H9 (cell line): ENCODE measurements at regions not wholly inside any gene's neighbourhood (a gene's known extent, or its start where the extent isn't known, plus 50 kb on each side); places are given as distances from the start of the nearest gene placed in this dataset.

Experiments used
- DNase-seq: peaks from one replicate; pipeline ENCODE4 v3.0.0-alpha.2; 2017
- H2AFZ ChIP-seq: one replicate; pipeline ENCODE4 v1.6.1; 2013; ENCODE audit warnings: mild to moderate bottlenecking, low read length, control low read depth, moderate library complexity
- H2AK5ac ChIP-seq: 2 replicates; pipeline ENCODE4 v1.6.1; 2013; ENCODE audit warnings: low read length, control low read depth, mixed read lengths; ENCODE audit not compliant: insufficient read length
- H2BK120ac ChIP-seq: one replicate; pipeline ENCODE4 v1.6.1; 2013; ENCODE audit warnings: low read depth, mild to moderate bottlenecking, low read length, control low read depth, inconsistent platforms; ENCODE audit not compliant: poor library complexity, severe bottlenecking
- H2BK12ac ChIP-seq: 2 replicates; pipeline ENCODE4 v1.6.1; 2013; ENCODE audit warnings: low read length, control low read depth, mixed read lengths, low read depth; ENCODE audit not compliant: insufficient read length
- H2BK15ac ChIP-seq: 2 replicates; pipeline ENCODE4 v1.6.1; 2013; ENCODE audit warnings: low read depth, low read length, control low read depth
- H2BK20ac ChIP-seq: one replicate; pipeline ENCODE4 v1.6.1; 2013; ENCODE audit warnings: low read depth, mild to moderate bottlenecking, low read length, control low read depth, inconsistent platforms; ENCODE audit not compliant: poor library complexity, severe bottlenecking
- H2BK5ac ChIP-seq: 2 replicates; pipeline ENCODE4 v1.6.1; 2013; ENCODE audit warnings: low read length, control low read depth, mixed read lengths; ENCODE audit not compliant: insufficient read length
- H3K14ac ChIP-seq: 2 replicates; pipeline ENCODE4 v1.6.1; 2013; ENCODE audit warnings: low read length, control low read depth; ENCODE audit not compliant: insufficient read depth
- H3K18ac ChIP-seq: 2 replicates; pipeline ENCODE4 v1.6.1; 2013; ENCODE audit warnings: low read depth, mild to moderate bottlenecking, mixed read lengths, low read length, control low read depth; ENCODE audit not compliant: insufficient read length
- H3K23ac ChIP-seq: 2 replicates; pipeline ENCODE4 v1.6.1; 2013; ENCODE audit warnings: low read length, control low read depth, mixed read lengths, low read depth; ENCODE audit not compliant: insufficient read length
- H3K23me2 ChIP-seq: 2 replicates; pipeline ENCODE4 v1.6.1; 2013; ENCODE audit warnings: low read depth, mild to moderate bottlenecking, mixed read lengths, low read length, control low read depth; ENCODE audit not compliant: insufficient read length, poor library complexity, severe bottlenecking
- H3K27ac ChIP-seq: 2 replicates; pipeline ENCODE4 v1.5.1; 2013; ENCODE audit warnings: low read length, control low read depth, mixed read lengths, low read depth; ENCODE audit not compliant: insufficient read length
- H3K27me3 ChIP-seq: 2 replicates; pipeline ENCODE4 v1.6.1; 2013; ENCODE audit warnings: low read length, control low read depth, inconsistent platforms; ENCODE audit not compliant: insufficient read depth
- H3K4ac ChIP-seq: 2 replicates; pipeline ENCODE4 v1.6.1; 2013; ENCODE audit warnings: low read depth, mild to moderate bottlenecking, control low read depth, inconsistent platforms, low read length, moderate library complexity
- H3K4me1 ChIP-seq: 2 replicates; pipeline ENCODE4 v1.6.1; 2013; ENCODE audit warnings: low read length, control low read depth, inconsistent platforms; ENCODE audit not compliant: insufficient read depth
- H3K4me2 ChIP-seq: 2 replicates; pipeline ENCODE4 v1.6.1; 2013; ENCODE audit warnings: low read length, control low read depth, mixed read lengths; ENCODE audit not compliant: insufficient read length, insufficient read depth
- H3K56ac ChIP-seq: 2 replicates; pipeline ENCODE4 v1.6.1; 2013; ENCODE audit warnings: low read depth, mild to moderate bottlenecking, mixed read lengths, low read length, control low read depth; ENCODE audit not compliant: insufficient read length
- H3K79me1 ChIP-seq: 2 replicates; pipeline ENCODE4 v1.6.1; 2013; ENCODE audit warnings: low read depth, mild to moderate bottlenecking, moderate library complexity, low read length, control low read depth, inconsistent platforms; ENCODE audit not compliant: insufficient read depth, poor library complexity, severe bottlenecking
- H3K79me2 ChIP-seq: 2 replicates; pipeline ENCODE4 v1.6.1; 2013; ENCODE audit warnings: low read length, control low read depth, inconsistent platforms; ENCODE audit not compliant: insufficient read depth
- H3K9ac ChIP-seq: 2 replicates; pipeline ENCODE4 v1.6.1; 2013; ENCODE audit warnings: low read length, control low read depth, mixed read lengths; ENCODE audit not compliant: insufficient read length; ENCODE audit errors: extremely low read depth
- H3K9me3 ChIP-seq: one replicate; pipeline ENCODE4 v1.6.1; 2013; ENCODE audit warnings: low read depth, low read length, inconsistent platforms; ENCODE audit not compliant: control insufficient read depth
- H3T11ph ChIP-seq: one replicate; pipeline ENCODE4 v1.6.1; 2013; ENCODE audit warnings: mild to moderate bottlenecking, low read length, control low read depth, inconsistent platforms
- H4K20me1 ChIP-seq: one replicate; pipeline ENCODE4 v1.6.1; 2013; ENCODE audit not compliant: control insufficient read depth, insufficient read length, insufficient read depth
- H4K5ac ChIP-seq: 2 replicates; pipeline ENCODE4 v1.6.1; 2013; ENCODE audit warnings: low read depth, mild to moderate bottlenecking, mixed read lengths, low read length, control low read depth; ENCODE audit not compliant: insufficient read length
- H4K8ac ChIP-seq: replicated peaks from 2 replicates; pipeline ENCODE4 v1.6.1; 2013; ENCODE audit warnings: low read length, control low read depth, mixed read lengths, low read depth; ENCODE audit not compliant: insufficient read length
- H4K91ac ChIP-seq: 2 replicates; pipeline ENCODE4 v1.6.1; 2013; ENCODE audit warnings: low read depth, mild to moderate bottlenecking, moderate library complexity, mixed read lengths, low read length, control low read depth; ENCODE audit not compliant: insufficient read length
- H3K27ac Mint-ChIP-seq, 3 experiments: 2 replicates in 2 of 3; 3 replicates in 1 of 3; pipeline ENCODE4 v1.8.0; 2020 to 2021; ENCODE audit warnings: mixed read lengths in 3 of 3, mild to moderate bottlenecking in 1 of 3, moderate library complexity in 1 of 3
- H3K27me3 Mint-ChIP-seq: 2 replicates; pipeline ENCODE4 v1.8.0; 2021; ENCODE audit warnings: low read depth, mild to moderate bottlenecking, moderate library complexity, mixed read lengths
- H3K36me3 Mint-ChIP-seq, 3 experiments: 2 replicates in 2 of 3; 3 replicates in 1 of 3; pipeline ENCODE4 v1.8.0; 2020 to 2021; ENCODE audit warnings: low read depth in 3 of 3, mixed read lengths in 3 of 3; ENCODE audit not compliant: insufficient read depth in 1 of 3
- H3K4me1 Mint-ChIP-seq, 2 experiments: 2 replicates each; pipeline ENCODE4 v1.8.0; 2020; ENCODE audit warnings: mixed read lengths in 2 of 2
- H3K4me3 Mint-ChIP-seq, 2 experiments: 2 replicates in 1 of 2; 3 replicates in 1 of 2; pipeline ENCODE4 v1.8.0; 2020 to 2021; ENCODE audit warnings: mild to moderate bottlenecking in 2 of 2, mixed read lengths in 2 of 2, moderate library complexity in 1 of 2
- H3K9me3 Mint-ChIP-seq, 2 experiments: 2 replicates in 1 of 2; 3 replicates in 1 of 2; pipeline ENCODE4 v1.8.0; 2020; ENCODE audit warnings: mild to moderate bottlenecking in 2 of 2, mixed read lengths in 2 of 2, moderate library complexity in 1 of 2
- CTCF ChIP-seq: fragments of 200-600 bp; sonication (generic); conservative IDR thresholded peaks from 3 replicates; pipeline ENCODE4 v1.8.0; 2021; ENCODE audit warnings: antibody characterized with exemption, mild to moderate bottlenecking

DNA sequence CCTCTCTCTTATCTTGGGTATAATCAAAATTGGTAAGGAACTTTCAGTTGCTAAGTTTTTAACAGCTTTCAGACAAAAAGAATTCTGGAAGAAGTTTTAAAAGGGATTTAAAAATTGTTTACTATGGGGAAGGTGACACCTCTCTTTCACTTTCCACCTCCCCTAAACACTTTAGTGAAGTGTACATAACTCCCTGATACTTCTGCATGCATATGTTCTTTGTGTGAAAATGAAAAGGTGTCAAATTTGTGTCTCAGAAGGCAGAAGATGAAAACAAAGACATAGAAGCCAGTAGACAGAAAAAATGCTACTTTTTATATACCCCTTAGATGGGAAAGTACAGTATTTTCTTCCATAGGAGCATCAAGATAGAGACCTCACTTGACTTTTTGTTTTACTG lies 117.8 kb downstream of the TMEM26 start:
- Histone ChIP-seq H2BK12ac (no peak overlapping the region), H2BK20ac (no peak overlapping the region), H4K5ac (no peak overlapping the region), H3K27me3 (no peaks in the 10 kb centered on the region), H4K91ac (no peak overlapping the region), H2BK5ac (no peak overlapping the region), H3K14ac (no peak overlapping the region), H2AK5ac (no peak overlapping the region), H2AFZ (no peak overlapping the region), H3K23me2 (no peaks in the 10 kb centered on the region), H3K4me1 (no peaks in the 10 kb centered on the region), H3K79me1 (no peaks in the 10 kb centered on the region), H3K23ac (no peak overlapping the region), H3K27ac (no peak overlapping the region), H3K4ac (no peak overlapping the region), H3K9ac (no peak overlapping the region), H2BK120ac (no peak overlapping the region), H3K4me2 (no peak overlapping the region), H4K8ac (no peak overlapping the region), H3K18ac (no peak overlapping the region), H4K20me1 (no peaks in the 10 kb centered on the region), H3K9me3 (no peaks in the 10 kb centered on the region), H3T11ph (no peak overlapping the region), H3K79me2 (no peaks in the 10 kb centered on the region), H3K56ac (no peak overlapping the region), H2BK15ac (no peak overlapping the region)
- H3K27ac Mint-ChIP-seq: no peak overlapping the region
- no peak for DNase-seq
- H3K4me3 Mint-ChIP-seq: no peak overlapping the region
- no peaks in the 10 kb centered on the region for H3K4me1 Mint-ChIP-seq
- no peak for TF ChIP-seq CTCF
- peaks cover 1 to 11% of the 10 kb centered on the region in 2 experiments; a peak in 2 of 5 replicates for H3K9me3 Mint-ChIP-seq
- no peaks in the 10 kb centered on the region for H3K27me3 Mint-ChIP-seq
- peaks cover 0 to 5% (median 2%) of the 10 kb centered on the region in 3 experiments; a peak in 3 of 7 replicates for H3K36me3 Mint-ChIP-seq
